Memory B cell (primary cell): ENCODE measurements at regions not wholly inside any gene's neighbourhood (a gene's known extent, or its start where the extent isn't known, plus 50 kb on each side); places are given as distances from the start of the nearest gene placed in this dataset.

ENCODE experiments used
- ATAC-seq: fragments of 150-1000 bp; cut with Tn5 transposase; 2 replicates; pipeline ENCODE4 v1.10.0; 2021; ENCODE audit warnings: low read depth, mild to moderate bottlenecking, moderate library complexity
- DNase-seq, 2 donors: peaks; one replicate each; pipeline ENCODE4 v3.0.0; 2022; ENCODE audit warnings: low spot score in 2 of 2
- H3K27ac Mint-ChIP-seq: one replicate; pipeline ENCODE4 v1.8.0; 2022; ENCODE audit warnings: mild to moderate bottlenecking, moderate library complexity, mixed read lengths
- H3K27me3 Mint-ChIP-seq: one replicate; pipeline ENCODE4 v1.8.0; 2022; ENCODE audit warnings: mixed read lengths
- H3K36me3 Mint-ChIP-seq: one replicate; pipeline ENCODE4 v1.8.0; 2022; ENCODE audit warnings: mild to moderate bottlenecking, mixed read lengths
- H3K4me1 Mint-ChIP-seq: one replicate; pipeline ENCODE4 v1.8.0; 2022; ENCODE audit warnings: mixed read lengths
- H3K4me3 Mint-ChIP-seq: one replicate; pipeline ENCODE4 v1.8.0; 2022; ENCODE audit warnings: mild to moderate bottlenecking, moderate library complexity, mixed read lengths
- H3K9me3 Mint-ChIP-seq: one replicate; pipeline ENCODE4 v1.8.0; 2022; ENCODE audit warnings: mixed read lengths

- H3K27me3 Mint-ChIP-seq = peaks cover 2% of the 10 kb centered on the region
- H3K4me1 Mint-ChIP-seq = peaks cover 3% of the 10 kb centered on the region
- ATAC-seq (no peak), DNase-seq (no peak)
- no peak overlapping the region for H3K4me3 Mint-ChIP-seq
- no peak overlapping the region for H3K27ac Mint-ChIP-seq
- no peaks in the 10 kb centered on the region for H3K9me3 Mint-ChIP-seq
- H3K36me3 Mint-ChIP-seq = no peaks in the 10 kb centered on the region
Observed at GRCh38 chr2:7771781-7772180, 854.6 kb downstream of the RNF144A start.

- ATAC-seq (no peak), DNase-seq (no peak)
- H3K27me3 Mint-ChIP-seq = peaks cover 2% of the 10 kb centered on the region
- no peaks in the 10 kb centered on the region for H3K36me3 Mint-ChIP-seq
- H3K4me1 Mint-ChIP-seq = peaks cover 3% of the 10 kb centered on the region
- H3K27ac Mint-ChIP-seq = no peak overlapping the region
- H3K9me3 Mint-ChIP-seq = no peaks in the 10 kb centered on the region
- H3K4me3 Mint-ChIP-seq = no peak overlapping the region
Observed at GRCh38 chr2:7773362-7774360, 856.4 kb downstream of the RNF144A start.

GRCh38 chr2:7774481-7774880 lies 857.3 kb downstream of the RNF144A start:
- peaks cover 2% of the 10 kb centered on the region for H3K27me3 Mint-ChIP-seq
- H3K4me1 Mint-ChIP-seq = peaks cover 3% of the 10 kb centered on the region
- no peaks in the 10 kb centered on the region for H3K36me3 Mint-ChIP-seq
- H3K4me3 Mint-ChIP-seq = no peak overlapping the region
- H3K9me3 Mint-ChIP-seq = no peaks in the 10 kb centered on the region
- no peak overlapping the region for H3K27ac Mint-ChIP-seq
- ATAC-seq = no peak
- no peak for DNase-seq

GRCh38 chr2:7777668-7778067 lies 860.5 kb downstream of the RNF144A start:
- ATAC-seq (no peak), DNase-seq (no peak)
- peaks cover 2% of the 10 kb centered on the region for H3K27me3 Mint-ChIP-seq
- H3K4me3 Mint-ChIP-seq = no peak overlapping the region
- no peaks in the 10 kb centered on the region for H3K9me3 Mint-ChIP-seq
- H3K36me3 Mint-ChIP-seq = no peaks in the 10 kb centered on the region
- peaks cover 3% of the 10 kb centered on the region for H3K4me1 Mint-ChIP-seq
- H3K27ac Mint-ChIP-seq = no peak overlapping the region

GRCh38 chr2:7780321-7780720 lies 863.1 kb downstream of the RNF144A start:
- no peak overlapping the region for H3K27ac Mint-ChIP-seq
- no peaks in the 10 kb centered on the region for H3K4me1 Mint-ChIP-seq
- ATAC-seq (no peak), DNase-seq (no peak)
- peaks cover 2% of the 10 kb centered on the region for H3K27me3 Mint-ChIP-seq
- no peak overlapping the region for H3K4me3 Mint-ChIP-seq
- no peaks in the 10 kb centered on the region for H3K36me3 Mint-ChIP-seq
- no peaks in the 10 kb centered on the region for H3K9me3 Mint-ChIP-seq

GRCh38 chr2:7785700-7786099 lies 868.5 kb downstream of the RNF144A start:
- no peaks in the 10 kb centered on the region for H3K9me3 Mint-ChIP-seq
- no peak for DNase-seq
- H3K4me1 Mint-ChIP-seq = no peaks in the 10 kb centered on the region
- H3K4me3 Mint-ChIP-seq = no peak overlapping the region
- no peaks in the 10 kb centered on the region for H3K36me3 Mint-ChIP-seq
- ATAC-seq = no peak
- no peaks in the 10 kb centered on the region for H3K27me3 Mint-ChIP-seq
- H3K27ac Mint-ChIP-seq = no peak overlapping the region

GRCh38 chr2:7788736-7789135 lies 871.5 kb downstream of the RNF144A start:
- ATAC-seq = no peak
- Mint-ChIP-seq H3K4me3 (no peak overlapping the region), H3K9me3 (no peaks in the 10 kb centered on the region), H3K36me3 (no peaks in the 10 kb centered on the region), H3K27me3 (no peaks in the 10 kb centered on the region), H3K27ac (no peak overlapping the region), H3K4me1 (no peaks in the 10 kb centered on the region)
- no peak for DNase-seq

GRCh38 chr2:7792031-7792651 lies 874.9 kb downstream of the RNF144A start:
- no peak overlapping the region for H3K4me3 Mint-ChIP-seq
- ATAC-seq = no peak
- no peaks in the 10 kb centered on the region for H3K27me3 Mint-ChIP-seq
- no peak overlapping the region for H3K27ac Mint-ChIP-seq
- no peaks in the 10 kb centered on the region for H3K4me1 Mint-ChIP-seq
- H3K9me3 Mint-ChIP-seq = no peaks in the 10 kb centered on the region
- no peak for DNase-seq
- no peaks in the 10 kb centered on the region for H3K36me3 Mint-ChIP-seq

- Mint-ChIP-seq H3K9me3 (peaks cover 4% of the 10 kb centered on the region), H3K27ac (no peak overlapping the region), H3K27me3 (peaks cover 2% of the 10 kb centered on the region), H3K36me3 (no peaks in the 10 kb centered on the region), H3K4me3 (no peak overlapping the region), H3K4me1 (no peaks in the 10 kb centered on the region)
- DNase-seq (no peak), ATAC-seq (no peak)
Observed at GRCh38 chr2:7795778-7796563, 878.8 kb downstream of the RNF144A start.

GRCh38 chr2:7800031-7800430 lies 881.8 kb upstream of the ID2 start:
- DNase-seq (no peak), ATAC-seq (no peak)
- no peaks in the 10 kb centered on the region for H3K4me1 Mint-ChIP-seq
- H3K27me3 Mint-ChIP-seq = peaks cover 2% of the 10 kb centered on the region
- H3K36me3 Mint-ChIP-seq = no peaks in the 10 kb centered on the region
- peaks cover 9% of the 10 kb centered on the region for H3K9me3 Mint-ChIP-seq
- no peak overlapping the region for H3K4me3 Mint-ChIP-seq
- H3K27ac Mint-ChIP-seq = no peak overlapping the region

- Mint-ChIP-seq H3K27me3 (peaks cover 2% of the 10 kb centered on the region), H3K36me3 (no peaks in the 10 kb centered on the region), H3K4me3 (no peak overlapping the region), H3K4me1 (no peaks in the 10 kb centered on the region), H3K9me3 (peaks cover 9% of the 10 kb centered on the region), H3K27ac (no peak overlapping the region)
- no peak for DNase-seq
- ATAC-seq = no peak
Observed at GRCh38 chr2:7801212-7801611, 880.6 kb upstream of the ID2 start.

- H3K27ac Mint-ChIP-seq = no peak overlapping the region
- H3K36me3 Mint-ChIP-seq = no peaks in the 10 kb centered on the region
- H3K27me3 Mint-ChIP-seq = peaks cover 1% of the 10 kb centered on the region
- H3K4me3 Mint-ChIP-seq = no peak overlapping the region
- H3K9me3 Mint-ChIP-seq = peaks cover 9% of the 10 kb centered on the region
- no peak for DNase-seq
- no peaks in the 10 kb centered on the region for H3K4me1 Mint-ChIP-seq
- no peak for ATAC-seq
Observed at GRCh38 chr2:7803515-7803914, 878.3 kb upstream of the ID2 start.

- H3K4me3 Mint-ChIP-seq = no peak overlapping the region
- peaks cover 2% of the 10 kb centered on the region for H3K27me3 Mint-ChIP-seq
- no peak for DNase-seq
- no peaks in the 10 kb centered on the region for H3K36me3 Mint-ChIP-seq
- no peak overlapping the region for H3K27ac Mint-ChIP-seq
- H3K4me1 Mint-ChIP-seq = no peaks in the 10 kb centered on the region
- ATAC-seq = no peak
- peaks cover under 1% of the 10 kb centered on the region for H3K9me3 Mint-ChIP-seq
Observed at GRCh38 chr2:7809640-7810039, 872.2 kb upstream of the ID2 start.

- no peak for DNase-seq
- Mint-ChIP-seq H3K27ac (no peak overlapping the region), H3K36me3 (no peaks in the 10 kb centered on the region), H3K9me3 (peaks cover 2% of the 10 kb centered on the region), H3K4me1 (no peaks in the 10 kb centered on the region), H3K4me3 (no peak overlapping the region), H3K27me3 (peaks cover 4% of the 10 kb centered on the region)
- no peak for ATAC-seq
Observed at GRCh38 chr2:7811073-7811472, 870.8 kb upstream of the ID2 start.
